ENCODE measurements at regions not wholly inside any gene's neighbourhood (a gene's known extent, or its start where the extent isn't known, plus 50 kb on each side); places are given as distances from the start of the nearest gene placed in this dataset.

- Histone ChIP-seq H3K27ac (ENCODE audit: low read length) (no peak overlapping the region), H3K4me3 (ENCODE audit: low read length) (no peak overlapping the region), H3K4me2 (ENCODE audit: low read length) (no peak overlapping the region), H3K9me3 (ENCODE audit: low read length) (no peaks in the 10 kb centered on the region), H2AFZ (ENCODE audit: low read depth, low read length) (no peak overlapping the region), H3K9ac (ENCODE audit: low read length) (no peak overlapping the region), H3K27me3 (ENCODE audit: insufficient read depth, low read depth, low read length) (no peaks in the 10 kb centered on the region), H4K20me1 (ENCODE audit: insufficient read depth) (no peaks in the 10 kb centered on the region), H3K36me3 (ENCODE audit: insufficient read depth, low read length) (no peaks in the 10 kb centered on the region), H3K79me2 (replicated peaks; ENCODE audit: insufficient read depth, low read length) (no peaks in the 10 kb centered on the region), H3K9me2 (ENCODE audit: insufficient read depth, low read length) (no peaks in the 10 kb centered on the region), H3F3A (ENCODE audit: insufficient read depth, low read length, poor library complexity, severe bottlenecking) (no peaks in the 10 kb centered on the region)
- TF ChIP-seq REST (IDR thresholded peaks at IDR 0.05; ENCODE audit: borderline replicate concordance) (no peak), MXI1 (conservative IDR thresholded peaks at IDR 0.05; ENCODE audit: poor library complexity, severe bottlenecking) (no peak), EZH2 (IDR thresholded peaks at IDR 0.05; ENCODE audit: borderline replicate concordance, insufficient read depth, low read length, poor library complexity, severe bottlenecking) (no peak), CTCF (IDR thresholded peaks at IDR 0.05; ENCODE audit: poor library complexity, severe bottlenecking) (peak; percentile 37), SMC3 (conservative IDR thresholded peaks at IDR 0.05; ENCODE audit: poor library complexity) (no peak), TAF1 (IDR thresholded peaks at IDR 0.05; ENCODE audit: low read depth) (no peak), EP300 (conservative IDR thresholded peaks at IDR 0.05; ENCODE audit: poor library complexity, severe bottlenecking) (no peak), RAD21 (conservative IDR thresholded peaks at IDR 0.05) (peak; percentile 53), POLR2AphosphoS5 (IDR thresholded peaks at IDR 0.05) (no peak)
Measured at GRCh38 chr4:58514299-58514698, 1404.1 kb upstream of the IGFBP7 start.

DNA sequence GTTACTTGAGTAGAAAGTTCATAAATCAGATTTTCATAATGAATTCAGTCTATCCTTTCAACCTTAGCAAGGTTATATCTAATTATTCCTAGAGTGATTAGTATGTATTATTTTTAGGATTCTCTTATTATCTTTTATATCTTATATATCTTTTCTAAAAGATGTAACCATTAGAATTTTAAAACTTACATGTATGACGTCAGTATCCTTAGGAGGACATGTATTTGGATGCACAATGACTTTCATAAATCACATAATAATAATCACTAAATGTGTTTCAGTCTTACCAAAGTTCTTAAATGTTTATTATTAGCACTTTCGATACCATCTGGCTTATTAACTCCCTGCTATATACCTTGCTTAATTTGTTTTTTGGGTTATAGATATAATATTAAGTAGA lies 1400.5 kb upstream of the IGFBP7 start:
- Histone ChIP-seq H3K4me2 (ENCODE audit: low read length) (no peak overlapping the region), H3K79me2 (replicated peaks; ENCODE audit: insufficient read depth, low read length) (no peaks in the 10 kb centered on the region), H3K9me2 (ENCODE audit: insufficient read depth, low read length) (no peaks in the 10 kb centered on the region), H3K27me3 (ENCODE audit: insufficient read depth, low read depth, low read length) (no peaks in the 10 kb centered on the region), H3K36me3 (ENCODE audit: insufficient read depth, low read length) (no peaks in the 10 kb centered on the region), H3K4me3 (ENCODE audit: low read length) (no peak overlapping the region), H4K20me1 (ENCODE audit: insufficient read depth) (no peaks in the 10 kb centered on the region), H3F3A (ENCODE audit: insufficient read depth, low read length, poor library complexity, severe bottlenecking) (no peaks in the 10 kb centered on the region), H2AFZ (ENCODE audit: low read depth, low read length) (no peak overlapping the region), H3K9me3 (ENCODE audit: low read length) (no peaks in the 10 kb centered on the region), H3K9ac (ENCODE audit: low read length) (no peak overlapping the region), H3K27ac (ENCODE audit: low read length) (no peak overlapping the region)
- no peak for TF ChIP-seq EZH2 (IDR thresholded peaks at IDR 0.05; ENCODE audit: borderline replicate concordance, insufficient read depth, low read length, poor library complexity, severe bottlenecking)
- no peak for TF ChIP-seq RAD21 (conservative IDR thresholded peaks at IDR 0.05)
- TF ChIP-seq REST (IDR thresholded peaks at IDR 0.05; ENCODE audit: borderline replicate concordance) = no peak
- no peak for TF ChIP-seq POLR2AphosphoS5 (IDR thresholded peaks at IDR 0.05)
- no peak for TF ChIP-seq TAF1 (IDR thresholded peaks at IDR 0.05; ENCODE audit: low read depth)
- TF ChIP-seq SMC3 (conservative IDR thresholded peaks at IDR 0.05; ENCODE audit: poor library complexity) = no peak
- TF ChIP-seq CTCF (IDR thresholded peaks at IDR 0.05; ENCODE audit: poor library complexity, severe bottlenecking) = no peak
- TF ChIP-seq MXI1 (conservative IDR thresholded peaks at IDR 0.05; ENCODE audit: poor library complexity, severe bottlenecking) = no peak
- no peak for TF ChIP-seq EP300 (conservative IDR thresholded peaks at IDR 0.05; ENCODE audit: poor library complexity, severe bottlenecking)
